ENCODE measurements at regions not wholly inside any gene's neighbourhood (a gene's known extent, or its start where the extent isn't known, plus 50 kb on each side); places are given as distances from the start of the nearest gene placed in this dataset.
"Not testable (repeated sequence)": the region's sequence is repeated elsewhere in the genome, so short reads cannot be mapped to it uniquely, and the experiment has no call there.

DNA sequence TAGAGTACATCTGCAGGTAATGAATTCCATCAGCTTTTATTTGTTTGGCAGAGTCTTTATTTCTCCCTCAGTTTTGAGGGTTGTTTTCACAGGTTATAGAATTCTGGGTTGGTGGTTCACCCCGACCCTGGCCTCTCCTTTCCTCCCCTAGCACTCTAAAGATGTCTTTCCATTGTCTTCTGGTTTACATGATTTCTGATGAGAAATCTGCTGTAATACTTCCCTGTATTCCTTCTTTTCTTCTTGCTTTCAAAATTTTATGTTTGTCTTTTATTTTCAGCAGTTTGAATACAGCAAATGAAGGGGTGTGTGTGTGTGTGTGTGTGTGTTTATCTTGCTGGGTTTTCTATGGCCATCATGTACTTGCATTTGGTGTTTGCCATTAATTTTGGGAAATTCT lies 312.0 kb upstream of the RPS23 start:
- DNase-seq (ENCODE audit: low read depth in 4 of 4, low spot score in 3 of 4) = no peak

DNA sequence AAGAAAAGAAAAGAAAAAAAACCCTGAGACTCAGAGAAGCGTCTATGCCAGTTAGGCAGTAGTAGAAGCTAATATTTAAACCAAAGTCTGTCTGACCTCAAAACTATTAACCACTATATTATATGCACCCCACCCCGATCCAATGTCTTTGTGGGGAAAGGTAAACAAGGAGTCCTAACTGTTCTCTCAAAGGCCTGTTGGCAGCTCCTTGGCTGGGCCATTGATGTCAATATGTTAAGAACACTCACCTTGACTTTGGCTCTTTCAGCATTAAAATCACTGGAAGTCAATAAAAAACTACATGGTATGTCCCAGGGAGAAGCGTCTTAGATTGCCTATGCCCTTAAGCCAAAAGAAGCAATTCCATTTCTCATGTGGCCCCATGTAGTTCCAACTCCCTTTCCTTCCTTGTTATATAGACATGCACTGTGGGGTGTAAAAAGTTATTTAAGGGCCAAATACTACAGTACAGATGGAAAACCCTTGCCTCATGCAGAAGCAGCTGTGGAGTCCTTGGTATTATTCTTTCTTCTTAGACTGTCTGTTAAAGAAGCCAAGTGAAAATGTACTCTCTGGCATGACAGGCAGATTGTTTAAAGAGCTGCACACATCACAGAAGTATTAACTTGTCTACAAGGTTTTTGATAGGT lies 308.6 kb upstream of the RPS23 start:
- DNase-seq (ENCODE audit: low read depth in 4 of 4, low spot score in 3 of 4) = no peak

DNA sequence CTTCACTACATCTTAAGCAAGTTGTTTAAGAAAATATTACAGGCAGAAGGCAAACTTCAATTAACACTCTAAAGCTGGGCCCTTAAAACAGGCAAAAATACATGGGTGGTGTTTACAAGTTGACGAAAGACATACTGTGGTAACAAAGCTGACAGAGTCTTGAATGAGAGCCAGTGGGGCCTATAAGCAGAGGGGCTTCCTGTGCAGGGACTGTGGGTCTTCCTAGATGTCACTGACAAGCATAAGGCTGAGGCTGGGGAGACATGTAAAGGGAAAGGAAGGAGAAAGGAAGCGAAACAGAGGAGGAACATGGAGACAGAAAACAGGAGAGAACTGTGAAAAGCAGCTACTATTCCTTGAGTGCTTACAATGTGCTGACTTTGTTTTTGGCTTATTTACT lies 308.0 kb upstream of the RPS23 start:
- peak; percentile 49 to 64 (median 56) for DNase-seq (ENCODE audit: low read depth in 4 of 4, low spot score in 3 of 4)

DNA sequence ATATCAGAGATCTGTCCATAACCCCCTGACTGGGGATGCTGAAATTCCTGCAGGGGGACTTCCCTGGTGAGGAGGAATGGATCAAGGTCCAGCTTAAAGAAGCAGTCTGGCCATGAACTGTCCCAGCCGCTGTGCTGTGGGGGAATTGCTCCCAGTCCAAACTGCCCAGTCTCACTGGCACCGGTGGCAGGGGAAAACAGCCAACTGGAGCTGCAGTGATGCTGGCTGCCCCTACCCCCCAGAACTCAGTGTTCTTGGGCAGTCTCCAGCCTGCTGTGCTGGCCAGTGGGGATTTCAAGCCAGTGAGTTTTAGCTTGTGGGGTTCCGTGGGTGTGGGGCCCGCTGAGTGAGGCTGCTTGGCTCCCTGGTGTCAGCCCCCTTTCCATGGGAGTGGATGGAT lies 306.5 kb upstream of the RPS23 start:
- DNase-seq (ENCODE audit: low read depth in 4 of 4, low spot score in 3 of 4) = no peak

DNA sequence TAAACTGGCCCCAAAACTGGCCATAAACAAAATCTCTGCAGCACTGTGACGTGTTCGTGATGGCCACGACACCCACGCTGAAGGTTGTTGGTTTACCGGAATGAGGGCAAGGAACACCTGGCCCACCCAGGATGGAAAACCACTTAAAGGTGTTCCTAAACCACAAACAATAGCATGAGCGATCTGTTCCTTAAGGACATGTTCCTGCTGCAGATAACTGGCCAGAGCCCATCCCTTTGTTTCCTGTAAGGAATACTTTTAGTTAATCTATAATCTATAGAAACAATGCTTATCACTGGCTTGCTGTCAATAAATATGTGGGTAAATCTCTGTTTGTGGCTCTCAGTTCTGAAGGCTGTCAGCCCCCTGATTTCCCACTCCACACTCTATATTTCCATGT lies 305.2 kb upstream of the RPS23 start:
- DNase-seq (ENCODE audit: low read depth in 4 of 4, low spot score in 3 of 4) = not testable (repeated sequence)

DNA sequence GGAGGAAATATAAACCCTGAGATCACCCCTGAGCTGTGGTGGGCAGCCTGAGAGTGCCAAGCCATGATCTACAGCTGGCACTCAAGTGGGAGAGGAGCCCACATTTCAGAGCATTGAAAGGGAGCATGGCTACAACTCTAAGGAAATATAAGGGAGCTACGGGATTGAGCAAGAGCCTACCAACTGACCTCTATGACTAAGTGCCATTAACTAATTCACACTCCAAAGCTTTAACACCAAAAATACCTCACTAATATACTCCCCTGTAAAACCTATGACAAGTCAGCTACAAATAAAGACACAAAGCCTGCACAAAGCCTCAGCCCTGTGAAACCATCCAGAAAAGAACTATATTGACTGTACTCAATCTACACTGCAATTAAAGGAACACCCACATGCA lies 286.8 kb upstream of the RPS23 start:
- no peak for DNase-seq (ENCODE audit: low read depth in 4 of 4, low spot score in 3 of 4)

DNA sequence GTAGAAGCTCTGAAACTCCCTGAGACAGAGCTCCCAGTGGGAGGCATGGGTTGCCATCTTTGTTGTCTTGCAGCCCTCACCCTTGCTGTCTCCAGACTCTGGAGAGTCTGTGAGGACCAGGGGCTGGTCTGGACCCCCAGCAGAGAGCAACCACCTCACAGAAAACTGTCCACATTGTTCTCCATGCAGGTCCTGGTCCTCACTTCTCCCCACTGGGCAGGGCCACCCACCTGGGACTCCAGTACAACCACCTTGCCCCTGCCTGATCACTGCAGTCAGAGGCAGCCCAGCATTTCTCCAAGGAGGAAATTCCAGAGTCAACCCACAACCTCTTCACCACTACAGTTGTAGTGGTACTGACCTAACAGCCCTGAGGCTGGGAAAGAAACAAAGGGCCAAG lies 285.6 kb upstream of the RPS23 start:
- no peak for DNase-seq (ENCODE audit: low read depth in 4 of 4, low spot score in 3 of 4)

DNA sequence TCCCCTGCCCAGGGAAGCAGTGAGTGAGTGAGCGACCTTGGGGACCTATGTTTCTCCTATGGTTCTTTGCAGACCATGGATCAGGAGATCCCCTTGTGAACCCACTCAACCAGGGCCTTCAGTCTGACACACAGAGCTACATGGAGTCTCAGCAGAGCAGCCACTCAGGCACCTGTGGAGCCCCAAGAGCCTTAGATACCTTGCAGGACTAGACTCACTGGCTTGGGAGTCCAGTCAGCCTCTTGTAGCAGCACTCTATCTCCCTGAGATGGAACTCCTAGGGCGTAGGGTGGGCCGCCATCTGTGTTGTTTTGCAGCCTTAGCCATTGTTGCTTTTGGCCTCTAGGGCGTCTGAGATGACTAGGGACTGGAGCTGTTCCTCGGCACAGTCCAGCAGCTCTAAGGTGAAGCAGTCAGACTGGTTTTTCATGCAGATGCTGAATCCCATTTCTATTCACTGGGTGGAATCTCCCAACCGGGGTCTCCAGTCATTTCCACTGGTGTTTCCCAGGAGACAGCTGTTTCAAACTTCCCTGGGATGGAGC lies 284.6 kb upstream of the RPS23 start:
- DNase-seq (ENCODE audit: low read depth in 4 of 4, low spot score in 3 of 4) = no peak

DNA sequence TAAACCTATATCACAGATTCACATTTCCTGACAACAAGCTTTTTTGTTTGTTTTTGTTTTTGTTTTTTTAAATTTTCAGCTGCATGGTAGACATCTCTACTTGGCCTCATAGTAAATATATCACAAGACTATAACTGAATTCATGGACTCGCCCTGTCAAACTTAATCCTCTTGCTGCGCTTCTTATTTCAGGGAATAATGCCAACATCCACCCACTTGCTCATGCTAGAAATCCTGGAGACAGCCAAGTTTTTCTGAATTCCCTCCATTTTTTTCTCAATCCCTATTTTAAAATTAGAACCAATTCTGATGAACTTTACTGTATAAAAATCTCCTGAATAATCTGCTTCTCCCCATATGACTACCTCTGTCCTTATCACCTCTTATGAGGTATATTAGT lies 283.6 kb upstream of the RPS23 start:
- DNase-seq (ENCODE audit: low read depth in 4 of 4, low spot score in 3 of 4) = no peak

DNA sequence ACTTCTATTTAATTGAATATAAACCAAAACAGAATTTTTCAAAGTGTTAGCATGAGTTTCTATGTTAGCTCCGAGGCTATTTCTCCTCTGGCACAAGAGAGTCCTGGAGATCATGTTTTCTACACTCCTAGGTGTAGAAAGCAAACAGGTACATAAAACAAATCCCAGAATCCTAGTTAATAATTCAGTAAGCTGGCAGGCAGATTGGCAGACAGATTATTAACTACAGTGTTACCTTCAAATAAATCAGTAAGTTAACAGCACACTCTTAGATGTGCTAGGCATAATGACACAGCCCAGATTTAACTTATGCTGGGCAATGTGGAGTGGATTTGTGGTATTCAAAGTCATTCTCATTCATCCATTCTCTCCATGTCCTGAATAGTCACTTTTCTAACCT lies 282.8 kb upstream of the RPS23 start:
- DNase-seq (ENCODE audit: low read depth in 4 of 4, low spot score in 3 of 4) = no peak

DNA sequence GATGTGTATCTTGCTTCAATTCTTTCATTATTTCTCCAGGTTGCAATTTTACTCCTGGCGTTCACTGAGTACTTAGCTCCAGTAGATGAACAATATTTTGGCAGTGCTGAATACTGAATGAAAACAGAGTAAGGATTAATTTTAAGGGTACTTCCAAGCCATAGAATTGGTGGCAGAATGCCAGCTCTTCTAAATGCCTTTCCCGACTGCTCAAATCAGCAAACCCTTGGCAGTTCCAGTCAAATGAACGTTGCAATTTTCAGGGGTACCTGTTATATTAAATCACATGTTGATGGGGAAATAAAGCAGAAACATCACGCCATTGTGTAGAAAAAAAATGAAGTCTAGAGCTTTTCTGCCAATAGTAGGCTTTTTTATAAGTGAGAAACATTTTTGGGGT lies 282.4 kb upstream of the RPS23 start:
- no peak for DNase-seq (ENCODE audit: low read depth in 4 of 4, low spot score in 3 of 4)

DNA sequence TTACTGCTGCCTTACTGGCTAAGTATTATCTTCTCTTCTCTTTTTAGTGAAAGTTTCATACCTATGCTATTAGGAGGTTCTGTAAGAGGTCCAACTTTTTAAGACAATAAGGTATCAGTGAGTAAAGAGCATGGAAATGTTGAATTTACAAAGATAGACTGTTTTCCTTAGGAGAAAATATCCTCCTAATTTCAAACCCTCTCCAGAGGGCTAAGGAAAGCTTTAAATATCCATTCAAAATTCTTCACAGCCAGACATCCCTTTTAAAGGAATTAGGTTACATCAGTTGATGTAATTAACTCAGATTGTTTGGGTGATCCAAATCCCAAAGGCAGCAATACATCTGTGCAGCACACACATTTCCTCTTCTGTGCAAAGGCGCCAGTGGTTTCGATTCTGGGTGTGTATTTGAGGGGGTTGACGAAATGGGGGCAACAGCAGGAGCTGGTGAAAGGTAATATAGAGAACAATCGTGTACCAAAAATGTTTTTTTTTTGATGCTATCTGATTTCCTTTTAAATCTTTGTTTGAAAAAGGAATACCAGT lies 273.8 kb upstream of the RPS23 start:
- no peak for DNase-seq (ENCODE audit: low read depth in 4 of 4, low spot score in 3 of 4)

DNA sequence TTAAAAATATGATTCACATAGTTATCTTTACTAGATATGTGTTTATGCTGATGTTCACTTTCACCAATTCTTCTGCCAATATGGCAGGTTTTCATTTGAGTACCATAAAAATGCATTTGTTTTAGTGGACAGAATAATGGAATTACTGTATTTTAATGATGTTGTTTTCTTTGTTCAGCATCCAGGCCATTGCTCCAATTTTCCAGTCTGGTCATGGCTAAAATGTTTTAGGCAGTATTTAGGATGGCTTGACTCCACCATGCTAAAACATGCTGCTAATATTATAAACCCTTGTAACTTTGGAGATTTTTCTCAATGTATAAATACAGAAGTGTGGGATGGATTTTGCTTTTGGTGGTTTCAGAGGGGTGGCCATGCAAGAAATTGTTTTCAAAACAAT lies 273.0 kb upstream of the RPS23 start:
- DNase-seq (ENCODE audit: low read depth in 4 of 4, low spot score in 3 of 4) = no peak

DNA sequence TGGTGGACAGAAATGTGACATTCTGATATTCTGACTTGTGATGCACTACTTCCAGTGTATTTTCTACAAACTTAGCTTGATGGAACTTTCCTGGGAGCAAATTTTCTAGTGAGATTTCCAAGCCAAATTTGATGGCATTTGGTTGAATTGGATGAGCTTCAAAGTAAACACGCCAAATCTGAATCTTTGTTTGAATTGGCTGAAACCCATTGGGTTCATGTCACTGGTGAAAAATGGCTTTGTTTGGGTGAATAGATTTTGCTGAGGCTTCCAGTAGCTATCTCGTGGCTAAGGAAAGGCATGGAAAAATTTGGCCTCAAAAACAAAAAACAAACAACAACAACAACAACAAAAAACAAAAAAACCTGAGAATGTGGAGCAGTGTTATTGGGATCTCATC lies 271.1 kb upstream of the RPS23 start:
- DNase-seq (ENCODE audit: low read depth in 4 of 4, low spot score in 3 of 4) = no peak

DNA sequence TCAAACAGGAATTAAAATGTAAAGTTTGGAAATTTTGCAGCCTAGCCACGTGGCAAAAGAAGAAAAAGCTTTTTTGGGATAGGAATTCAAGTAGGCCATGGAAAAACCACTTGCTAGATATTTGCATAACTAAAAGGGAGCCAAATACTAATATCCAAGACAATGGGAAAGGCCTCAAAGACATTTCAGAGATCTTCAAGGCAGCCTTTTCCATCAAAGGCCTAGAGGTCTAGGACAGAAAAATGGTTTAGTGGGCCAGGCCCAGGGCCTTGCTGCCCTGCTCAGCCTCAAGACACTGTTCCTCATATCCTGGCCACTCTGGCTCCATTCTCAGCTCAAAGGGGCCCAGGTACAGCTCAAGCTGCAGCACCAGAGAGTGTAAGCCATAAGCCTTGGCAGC lies 265.9 kb upstream of the RPS23 start:
- DNase-seq (ENCODE audit: low read depth in 4 of 4, low spot score in 3 of 4) = no peak

DNA sequence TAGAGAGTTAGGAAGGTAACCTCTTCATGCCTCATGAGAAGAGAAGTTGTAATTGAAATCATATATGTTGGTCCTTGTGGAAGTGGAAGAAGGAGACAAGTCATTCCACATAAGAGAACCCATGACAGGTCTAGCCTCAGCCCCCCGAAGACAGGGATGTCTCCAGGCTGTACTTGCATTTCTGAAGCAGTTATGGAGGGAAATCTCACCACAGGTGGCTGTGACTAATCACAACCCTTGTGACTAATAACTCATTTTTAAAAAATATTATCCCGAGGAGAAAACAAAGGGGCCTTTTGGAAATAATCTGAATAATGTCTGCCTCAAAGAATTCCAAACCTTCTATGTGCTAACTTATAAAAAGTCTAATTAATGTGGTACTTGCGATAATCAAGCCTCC lies 262.1 kb upstream of the RPS23 start:
- no peak for DNase-seq (ENCODE audit: low read depth in 4 of 4, low spot score in 3 of 4)

DNA sequence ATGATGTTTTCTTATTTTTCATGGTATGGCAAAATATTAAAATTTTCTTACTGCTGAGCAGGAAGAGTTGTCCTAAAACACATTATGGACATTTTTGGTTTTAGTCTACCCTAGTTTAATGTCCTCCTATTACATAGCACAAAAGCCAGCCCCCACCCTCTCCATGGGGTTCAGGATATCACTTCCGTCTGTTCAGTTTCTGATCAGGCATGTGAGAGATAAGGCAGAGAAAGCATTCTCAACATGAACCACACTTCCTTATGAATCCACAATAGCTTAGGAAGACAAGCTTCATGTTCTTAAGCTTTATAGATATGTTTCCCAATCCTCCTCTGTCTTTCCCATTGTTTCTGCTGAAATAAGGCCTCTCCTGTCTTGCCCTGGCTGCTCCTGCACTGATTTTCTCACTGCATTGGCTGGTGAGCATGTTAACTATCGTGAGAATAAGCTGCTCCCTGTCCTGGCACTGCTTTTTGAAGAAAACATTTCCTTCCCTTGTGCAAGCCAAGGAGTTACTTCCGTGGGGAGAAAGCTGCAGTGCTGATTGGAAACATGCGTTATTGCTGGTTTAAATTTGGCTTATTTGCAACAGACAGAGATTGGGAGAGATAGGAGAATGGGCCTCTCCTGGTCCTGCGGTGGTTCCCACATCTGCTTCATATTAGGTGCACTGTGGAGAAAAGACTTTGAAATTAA lies 260.3 kb upstream of the RPS23 start:
- no peak for DNase-seq (ENCODE audit: low read depth in 4 of 4, low spot score in 3 of 4)

DNA sequence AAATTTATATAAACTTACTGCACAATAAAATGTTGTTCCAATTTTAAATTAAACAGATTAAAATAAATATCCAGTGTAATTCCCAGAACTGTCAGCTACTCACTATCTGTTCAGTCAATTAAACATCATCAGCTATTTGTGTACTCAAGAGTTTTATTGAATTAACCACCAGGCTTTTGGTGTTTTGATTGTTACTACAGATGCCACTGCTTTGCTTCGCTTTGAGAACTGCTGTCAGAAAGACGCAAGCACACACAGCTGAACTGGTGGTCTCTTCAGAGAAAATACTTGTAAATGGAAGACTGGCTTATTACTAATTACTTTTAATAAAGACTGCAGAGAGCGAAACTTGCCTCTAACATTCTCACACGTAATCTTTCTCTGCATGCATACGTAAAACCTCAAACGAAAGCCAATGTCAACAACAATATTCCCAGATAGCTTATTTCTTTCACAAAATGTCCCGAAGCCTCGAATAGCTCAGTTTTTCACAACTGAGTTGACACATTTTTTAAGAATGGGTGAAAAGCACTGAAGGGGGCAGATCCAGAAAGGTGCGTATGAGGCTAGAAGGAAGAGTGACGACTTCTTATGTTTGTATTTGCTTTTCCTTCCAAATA lies 259.6 kb upstream of the RPS23 start:
- no peak for DNase-seq (ENCODE audit: low read depth in 4 of 4, low spot score in 3 of 4)

DNA sequence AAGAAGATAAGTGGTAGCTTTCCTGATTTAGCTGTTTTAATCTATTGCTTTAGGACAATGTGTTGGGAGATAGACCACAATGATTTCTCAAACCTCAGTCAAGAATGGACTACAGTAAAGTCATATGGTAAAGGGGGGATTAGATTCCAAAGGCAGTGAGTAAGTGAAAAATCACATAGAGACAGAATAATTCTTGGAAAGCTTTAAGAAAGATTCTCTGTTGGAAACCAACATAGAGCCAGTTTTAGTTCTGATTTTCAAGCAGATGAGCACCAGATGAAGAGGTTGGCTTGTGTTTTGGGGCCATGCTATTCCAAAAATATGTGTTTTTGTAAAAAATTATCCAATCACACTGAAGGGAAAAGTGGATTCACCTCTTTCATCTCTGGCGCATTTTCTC lies 256.8 kb upstream of the RPS23 start:
- no peak for DNase-seq (ENCODE audit: low read depth in 4 of 4, low spot score in 3 of 4)

DNA sequence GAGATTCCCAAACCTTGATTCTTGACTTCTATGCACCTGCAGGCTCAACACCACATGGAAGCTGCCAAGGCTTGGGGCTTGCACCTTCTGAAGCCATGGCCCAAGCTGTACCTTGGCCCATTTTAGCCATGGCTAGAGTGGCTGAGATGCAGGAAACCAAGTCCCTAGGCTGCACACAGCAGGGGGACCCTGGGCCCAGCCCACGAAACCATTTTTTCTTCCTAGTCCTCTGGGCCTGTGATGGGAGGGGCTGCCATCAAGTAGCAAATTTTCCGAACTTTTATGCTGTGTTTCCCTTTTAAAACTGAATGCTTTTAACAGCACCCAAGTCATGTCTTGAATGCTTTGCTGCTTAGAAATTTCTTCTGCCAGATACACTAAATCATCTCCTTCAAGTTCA lies 253.9 kb upstream of the RPS23 start:
- DNase-seq (ENCODE audit: low read depth in 4 of 4, low spot score in 3 of 4) = not testable (repeated sequence)

DNA sequence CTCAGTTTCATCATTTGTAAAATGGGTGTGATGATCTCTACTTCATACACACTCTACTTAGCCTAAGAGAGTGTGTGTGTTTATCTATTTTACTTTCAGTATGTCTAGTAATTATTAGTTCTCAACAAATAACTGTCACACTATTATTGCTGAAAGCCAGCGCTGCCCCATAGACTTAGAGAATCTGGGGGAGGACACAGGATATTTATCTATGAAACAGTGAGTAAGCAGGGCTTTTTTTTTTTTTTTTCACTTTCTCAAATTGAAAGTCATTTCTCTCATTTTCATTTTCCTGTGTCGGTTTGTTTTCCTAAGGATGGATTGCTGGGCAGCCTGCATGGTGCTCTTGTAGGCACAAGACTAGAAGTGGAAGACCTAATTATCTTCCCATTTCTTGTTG lies 248.4 kb upstream of the RPS23 start:
- no peak for DNase-seq (ENCODE audit: low read depth in 4 of 4, low spot score in 3 of 4)

DNA sequence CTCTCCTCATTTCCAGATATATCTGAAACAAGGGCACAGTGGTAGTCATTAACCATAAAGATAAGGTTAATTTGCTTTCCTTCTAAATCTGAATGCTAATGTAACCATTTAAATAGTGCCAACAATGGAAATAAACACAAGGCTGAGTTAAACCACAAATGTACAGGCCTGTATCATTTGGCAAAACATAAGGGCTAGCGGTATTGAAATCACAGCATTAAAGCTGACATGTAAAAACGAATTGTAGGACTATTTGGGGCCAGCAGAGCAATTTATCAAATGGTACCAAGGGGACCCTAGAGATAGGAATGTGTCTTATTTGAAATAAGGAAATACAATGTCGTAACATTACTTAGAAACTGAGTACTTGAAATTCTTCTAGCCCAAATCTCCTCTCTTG lies 247.5 kb upstream of the RPS23 start:
- no peak for DNase-seq (ENCODE audit: low read depth in 4 of 4, low spot score in 3 of 4)

Measured in right renal pelvis (tissue), 4 donors.